Activated effector memory CD4-positive, alpha-beta T cell treated with anti-CD3 and anti-CD28 coated beads, Interleukin-2, amount 50 U/mL, for 16 hours (primary cell): ENCODE measurements at regions not wholly inside any gene's neighbourhood (a gene's known extent, or its start where the extent isn't known, plus 50 kb on each side); places are given as distances from the start of the nearest gene placed in this dataset.

Experiments used
- DNase-seq: peaks from one replicate; pipeline ENCODE4 v3.0.0-alpha.2; 2020

DNA sequence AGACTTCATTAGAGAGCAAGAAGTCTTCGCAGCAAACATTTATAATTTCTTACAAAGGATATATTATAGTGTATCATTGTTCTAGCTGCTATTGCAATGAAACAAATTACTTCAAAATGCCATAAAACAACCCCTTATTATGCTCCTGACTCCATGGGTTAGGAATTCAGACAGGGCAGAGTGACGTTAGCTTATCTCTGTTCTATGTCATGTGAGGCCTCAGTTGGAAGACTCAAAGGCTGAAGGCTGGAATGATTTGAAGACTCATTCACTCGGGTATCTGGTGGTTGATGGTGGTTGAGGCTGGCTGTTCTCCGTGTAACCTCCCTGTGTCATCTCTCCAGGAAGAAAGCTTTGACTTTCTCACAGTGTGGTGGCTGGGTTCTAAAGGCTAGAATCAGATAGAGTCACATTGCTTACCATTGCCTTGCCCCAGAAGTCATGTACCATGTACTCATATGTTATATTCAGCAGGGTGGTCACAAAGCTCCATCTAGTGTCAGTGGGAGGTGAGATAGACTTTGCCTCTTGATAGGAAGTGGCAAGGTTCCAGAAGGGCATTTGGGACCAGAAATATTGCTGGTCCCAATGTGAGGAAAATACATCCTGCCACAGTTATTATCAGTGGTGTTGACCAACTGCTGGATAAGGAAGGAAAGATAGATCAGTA is 226.9 kb downstream of the TMEM38B start:
- no peak for DNase-seq

GRCh38 chr9:105928416-105928815 is 234.1 kb downstream of the TMEM38B start:
- no peak for DNase-seq

- no peak for DNase-seq
These were observed 235.8 kb downstream of the TMEM38B start for GRCh38 chr9:105930011-105930627.

DNA sequence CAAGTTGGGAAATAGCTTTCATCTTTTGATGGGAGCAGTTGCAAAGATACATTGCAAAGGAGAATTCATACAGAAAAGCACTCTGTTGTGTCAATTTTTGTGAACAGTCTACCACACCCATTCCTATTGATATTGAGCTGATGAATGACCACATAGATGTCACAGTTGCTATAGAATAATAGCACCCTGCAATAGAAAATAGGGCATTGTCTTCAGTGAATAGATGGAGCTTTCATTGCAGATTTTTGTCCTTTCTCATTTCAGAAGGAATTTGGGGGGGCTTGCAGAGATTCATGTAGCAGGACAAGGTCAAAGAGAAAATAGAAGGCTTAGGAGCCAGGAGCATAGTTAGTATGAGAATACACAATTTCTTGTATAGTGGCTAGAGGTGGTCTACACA is 237.9 kb downstream of the TMEM38B start:
- DNase-seq = no peak

DNA sequence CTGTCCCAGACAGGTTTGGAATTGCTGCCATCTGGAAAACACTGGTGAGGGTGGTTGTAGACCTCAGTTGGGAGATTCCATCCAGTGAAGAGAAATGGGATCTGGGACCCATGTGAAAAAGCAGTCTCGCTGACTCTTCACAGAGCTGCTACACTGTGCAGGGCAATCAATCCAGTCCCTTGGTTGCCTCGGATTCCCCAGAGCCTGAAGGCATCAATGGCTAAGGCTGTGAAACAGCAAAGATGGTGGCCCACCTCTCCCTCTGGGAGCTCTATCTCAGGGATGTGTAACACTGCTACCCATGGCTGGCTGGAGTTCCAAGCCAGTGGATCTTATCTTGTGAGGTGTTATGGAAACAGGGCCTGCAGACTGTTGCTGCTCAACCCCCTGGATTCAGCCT is 256.1 kb downstream of the TMEM38B start:
- DNase-seq = no peak

DNA sequence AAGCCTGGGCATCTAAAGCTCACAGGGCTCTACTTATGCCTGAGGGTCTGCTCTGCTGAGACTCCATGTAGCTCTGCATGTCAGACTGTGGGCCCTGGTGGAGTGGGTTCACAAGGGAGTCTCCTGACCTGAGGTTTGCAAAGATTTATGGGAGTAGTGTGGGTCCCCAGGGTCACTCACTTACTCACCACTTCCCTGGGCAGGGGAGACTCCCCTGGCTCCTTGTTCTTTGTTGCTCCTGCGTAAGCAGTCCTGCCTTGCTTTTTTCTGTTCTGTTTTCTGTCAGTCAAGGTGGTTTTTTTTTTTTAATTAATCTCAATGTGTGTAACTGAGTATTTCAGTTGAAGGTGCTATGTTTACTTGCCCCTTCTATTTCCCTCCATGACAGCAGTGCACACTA is 256.6 kb downstream of the TMEM38B start:
- DNase-seq = no peak

DNA sequence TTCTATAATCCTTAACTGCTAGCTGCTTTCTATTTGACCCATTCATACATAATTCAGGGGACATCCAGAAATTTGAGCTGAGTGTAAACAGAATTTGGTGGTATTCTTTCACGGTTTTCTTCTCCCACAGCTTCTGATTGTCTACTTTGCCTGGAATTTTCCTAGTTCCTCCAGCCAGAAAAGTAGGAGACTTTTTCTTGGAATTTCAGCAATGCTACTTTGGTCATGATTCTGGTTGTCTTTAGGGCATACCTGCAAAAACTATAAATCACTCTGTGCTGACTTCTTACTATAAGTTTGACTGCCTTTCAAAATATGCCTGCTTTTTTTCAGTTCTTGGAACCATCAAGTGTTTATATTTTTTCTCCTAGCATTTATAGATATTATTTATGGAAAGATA is 260.2 kb downstream of the TMEM38B start:
- no peak for DNase-seq

GRCh38 chr9:105957830-105958229 is 263.5 kb downstream of the TMEM38B start:
- no peak for DNase-seq

DNA sequence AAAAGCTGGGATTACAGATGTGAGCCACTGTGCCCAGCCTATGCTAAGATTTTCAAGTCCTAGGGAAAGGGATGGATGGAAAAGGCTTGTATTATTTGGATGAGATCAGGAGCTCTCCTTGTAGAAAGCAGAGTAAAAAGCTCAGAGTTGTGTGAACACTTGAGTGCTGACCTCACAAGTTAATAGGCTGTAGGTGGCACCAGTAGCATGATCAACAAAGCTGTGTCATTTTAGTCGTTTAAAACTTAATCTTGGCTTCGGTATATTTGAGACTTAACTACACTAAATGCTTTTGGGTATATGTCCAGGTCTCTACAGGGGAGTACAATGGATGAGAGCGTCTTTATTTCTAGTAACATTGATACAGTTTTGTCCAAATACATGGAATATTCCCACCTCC is 264.2 kb downstream of the TMEM38B start:
- DNase-seq = no peak

GRCh38 chr9:105959531-105959930 is 265.2 kb downstream of the TMEM38B start:
- DNase-seq = no peak

DNA sequence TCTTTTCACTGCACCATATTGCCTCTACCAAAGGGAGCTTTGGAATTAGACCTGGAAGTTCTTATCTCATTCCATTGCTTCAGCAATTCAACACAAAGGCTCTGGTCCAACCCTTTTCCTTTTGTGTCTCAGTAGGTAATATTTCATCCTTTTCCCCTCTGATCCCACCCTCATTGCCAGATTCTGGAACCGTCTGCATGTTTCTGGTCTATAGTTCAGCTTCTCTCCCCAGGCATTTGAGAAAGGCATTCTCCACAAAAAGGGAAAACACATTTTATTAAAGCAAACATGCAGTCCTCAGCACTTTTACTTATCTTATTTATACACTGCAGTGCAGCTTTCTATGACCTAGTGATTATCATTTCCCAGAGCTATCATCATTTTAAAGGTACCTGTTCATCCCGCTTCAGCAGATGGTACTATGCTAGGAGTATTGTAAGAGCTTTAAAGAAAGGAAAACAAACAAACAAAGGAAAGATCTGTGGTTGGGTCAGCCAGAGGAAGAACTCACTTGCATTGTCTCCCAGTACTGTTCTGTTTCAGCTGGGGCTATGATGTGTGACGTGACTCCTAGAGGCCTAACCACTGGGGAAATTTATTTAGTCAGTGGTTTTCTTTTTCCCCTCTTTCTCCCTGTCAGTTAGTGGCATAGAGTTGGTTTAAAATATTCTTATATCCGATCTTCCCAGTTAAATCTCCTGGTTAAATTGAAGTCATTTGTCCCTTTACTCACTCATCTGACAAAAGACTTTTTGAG is 269.2 kb downstream of the TMEM38B start:
- DNase-seq = no peak

DNA sequence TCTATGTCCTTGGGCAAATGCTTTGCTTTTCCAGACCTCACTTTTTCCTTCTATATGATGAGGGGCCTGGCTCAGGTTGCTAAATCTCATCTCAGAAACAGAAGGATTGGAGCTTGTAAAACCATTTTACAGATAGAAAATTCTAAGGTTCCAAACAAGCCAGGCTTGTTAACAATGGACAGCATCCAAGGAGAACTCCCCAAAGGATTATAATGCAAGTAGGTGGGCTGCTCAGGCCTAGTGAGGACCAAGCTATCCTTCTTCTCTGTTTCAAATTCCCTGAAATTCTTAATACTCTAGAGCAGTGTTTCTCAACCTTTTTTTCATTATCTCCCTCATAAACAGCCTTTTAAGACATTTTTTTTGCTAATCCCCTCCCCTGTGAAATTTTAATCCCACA is 269.8 kb downstream of the TMEM38B start:
- DNase-seq = no peak

DNA sequence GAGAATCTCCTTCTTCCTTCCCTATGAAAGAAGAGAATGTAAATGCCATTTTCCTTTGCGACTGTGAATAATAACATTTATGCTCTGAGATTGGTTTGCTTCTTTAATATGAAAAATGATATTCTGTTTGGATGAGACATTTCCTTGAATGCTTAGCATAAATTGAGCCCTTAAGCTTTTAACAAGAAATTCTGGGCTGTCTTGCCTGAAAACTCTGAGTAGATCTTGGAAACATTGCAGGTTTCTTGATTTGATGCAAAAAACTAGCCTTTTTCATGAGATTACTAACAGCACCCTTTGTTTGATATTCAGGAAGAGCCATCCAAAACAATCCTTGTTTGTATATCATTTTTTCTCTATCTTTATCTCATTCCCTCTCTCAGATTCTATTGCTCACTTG is 272.5 kb downstream of the TMEM38B start:
- no peak for DNase-seq

- DNase-seq = no peak
These were observed 272.9 kb downstream of the TMEM38B start for GRCh38 chr9:105967248-105967647.

DNA sequence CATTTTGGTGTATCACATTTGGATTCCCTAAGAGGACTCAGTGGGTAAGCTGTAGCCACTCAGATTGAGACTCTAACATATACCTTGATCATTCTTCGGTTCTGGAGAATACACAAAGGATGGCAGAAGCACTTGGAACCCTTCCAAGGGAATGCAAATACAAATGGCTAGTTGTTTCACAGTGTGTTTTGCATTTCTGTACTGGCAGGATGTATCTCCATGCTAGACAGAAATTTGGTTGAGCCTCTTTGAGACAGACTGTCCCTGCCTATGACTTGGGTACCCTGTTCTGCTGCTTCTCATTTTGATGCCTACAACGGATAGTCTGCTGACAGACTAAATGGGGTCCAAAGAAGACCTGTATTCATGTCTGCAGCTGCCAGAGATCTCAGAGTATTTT is 273.5 kb downstream of the TMEM38B start:
- no peak for DNase-seq

DNA sequence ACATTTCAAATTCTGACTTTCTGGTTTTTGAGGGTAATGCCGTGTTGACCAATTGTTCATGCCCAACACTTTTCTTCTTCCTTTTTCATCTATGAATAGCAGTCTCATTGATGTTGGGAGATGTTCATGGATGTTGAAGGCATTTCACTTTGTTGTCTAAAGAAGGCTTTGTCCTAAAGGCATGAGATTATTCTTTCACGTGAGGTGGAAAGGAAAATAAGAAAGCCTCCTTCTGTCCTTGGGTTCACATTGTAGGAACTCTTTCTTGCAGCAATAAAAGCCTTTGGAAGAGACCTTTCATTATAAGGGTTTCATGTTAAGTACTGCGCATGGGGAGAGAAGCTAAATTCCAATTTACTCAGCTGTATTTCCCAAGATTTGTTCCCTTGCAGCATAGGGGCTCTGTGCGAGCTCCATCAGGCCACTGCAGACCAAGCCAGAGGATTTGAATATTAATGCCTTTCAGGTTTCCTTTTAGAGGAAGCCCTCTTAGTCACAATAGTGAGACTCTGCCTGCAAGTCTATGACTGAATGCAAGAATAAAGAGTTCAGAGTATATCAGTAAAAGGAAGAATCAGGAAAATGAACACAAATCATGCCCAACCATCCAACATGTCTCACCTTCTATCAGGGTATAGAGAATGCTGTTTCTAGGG is 274.6 kb downstream of the TMEM38B start:
- DNase-seq = no peak

DNA sequence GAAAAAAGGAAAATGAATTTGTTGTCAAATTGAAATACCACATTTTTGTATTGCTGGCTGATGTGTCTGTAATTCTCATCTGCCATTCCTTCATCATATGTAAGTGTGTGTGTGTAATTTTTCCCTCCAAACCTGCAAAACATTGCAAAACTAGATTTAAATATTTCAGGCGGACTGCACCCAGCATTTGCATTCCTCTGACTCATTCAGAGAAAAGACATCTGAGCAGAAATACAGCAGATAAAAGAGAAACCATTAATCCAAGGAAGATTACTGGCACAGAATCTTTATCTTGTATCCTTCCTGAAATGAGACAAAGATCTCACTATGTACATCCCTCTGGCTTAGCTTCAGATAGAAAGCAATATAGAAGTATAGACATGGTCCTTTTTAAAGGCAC is 275.3 kb downstream of the TMEM38B start:
- no peak for DNase-seq

DNA sequence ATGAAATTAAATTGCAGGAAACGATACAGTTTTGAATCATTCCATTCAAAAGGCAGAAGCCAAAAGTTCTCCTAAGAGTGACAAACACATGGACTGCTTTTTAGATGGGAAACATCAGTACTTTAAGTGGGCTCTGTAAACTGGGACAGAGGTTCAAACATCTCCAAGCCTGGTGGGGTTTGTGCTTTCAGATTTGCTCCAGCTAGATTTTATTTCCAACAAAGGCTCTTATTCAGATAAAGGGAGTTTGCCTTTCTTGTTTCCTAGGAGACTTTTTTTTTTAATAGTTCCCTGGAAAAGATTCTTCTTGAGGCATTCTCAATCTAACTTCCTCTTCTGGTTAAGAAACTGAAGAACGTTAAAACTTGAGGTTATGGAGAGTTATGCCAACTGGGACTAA is 277.6 kb downstream of the TMEM38B start:
- no peak for DNase-seq

DNA sequence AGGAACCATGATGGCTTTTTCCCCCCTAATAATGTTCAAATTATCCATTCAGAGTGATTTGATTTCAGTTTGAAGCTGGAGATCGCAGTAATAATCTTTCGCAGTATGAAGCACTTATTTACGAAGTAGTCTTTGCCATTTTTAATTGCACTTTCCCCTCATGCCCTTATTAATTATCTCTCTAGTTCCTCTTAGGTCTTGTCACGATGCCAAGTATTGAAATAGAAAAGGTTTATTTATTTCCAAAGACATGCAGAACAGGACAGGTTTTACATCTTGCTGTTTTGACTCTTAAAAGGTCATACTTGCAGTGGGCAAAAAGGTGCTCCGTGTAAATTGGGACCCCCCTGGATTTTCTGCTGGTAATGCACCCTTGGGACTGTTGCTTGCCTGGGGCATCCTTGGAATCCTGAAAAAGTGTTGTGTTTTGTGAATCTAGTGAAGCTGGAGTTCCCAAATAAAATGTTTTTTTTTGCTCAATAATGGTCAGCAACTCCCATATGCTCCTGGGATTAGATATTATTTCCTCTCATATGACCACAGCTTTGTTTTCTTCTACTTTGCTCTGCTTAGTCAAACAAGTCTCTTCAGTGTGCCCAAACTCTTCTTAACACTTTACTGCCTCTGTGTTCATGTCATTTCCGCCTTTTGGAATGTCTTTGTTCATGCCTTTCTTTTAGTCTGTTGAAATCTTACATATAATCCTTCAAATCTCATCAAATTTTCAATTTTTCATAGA is 278.3 kb downstream of the TMEM38B start:
- DNase-seq = no peak

- DNase-seq = no peak
These were observed 279.6 kb downstream of the TMEM38B start for GRCh38 chr9:105973951-105974351.

DNA sequence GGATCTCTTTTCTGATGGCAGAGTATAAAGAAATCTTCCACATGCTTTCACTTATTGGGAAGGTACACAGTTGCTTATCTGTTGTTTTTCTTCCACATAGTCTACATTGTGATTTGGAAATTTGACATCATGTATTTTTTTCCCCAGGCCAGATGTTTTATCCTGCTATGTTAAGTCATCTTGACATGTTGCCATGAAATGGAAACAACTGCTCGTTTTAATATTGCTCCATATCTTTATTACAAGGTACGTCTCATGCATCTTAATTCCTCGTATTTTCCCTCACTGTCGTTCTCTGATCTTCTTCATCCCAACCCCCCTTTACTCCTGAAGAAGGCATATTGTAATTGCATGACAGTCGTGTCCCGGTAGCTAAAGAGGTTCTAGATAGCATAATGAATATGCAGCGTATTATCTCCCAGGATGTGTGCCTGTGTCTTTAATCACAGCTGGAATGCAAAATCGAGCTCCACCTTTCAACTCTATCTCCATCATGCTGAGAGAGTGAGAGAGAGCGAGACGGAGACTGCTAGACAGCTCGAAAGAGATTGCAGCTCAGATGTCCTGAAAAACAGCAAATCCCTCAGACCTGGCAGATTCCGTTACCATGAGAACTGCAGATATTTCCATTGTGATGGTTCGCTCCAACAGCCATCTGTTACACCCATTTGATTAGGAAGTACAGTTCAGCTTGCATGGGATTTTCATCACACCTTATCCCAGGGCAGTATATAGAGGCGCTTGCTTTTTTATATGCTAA is 281.7 kb downstream of the TMEM38B start:
- DNase-seq = no peak

DNA sequence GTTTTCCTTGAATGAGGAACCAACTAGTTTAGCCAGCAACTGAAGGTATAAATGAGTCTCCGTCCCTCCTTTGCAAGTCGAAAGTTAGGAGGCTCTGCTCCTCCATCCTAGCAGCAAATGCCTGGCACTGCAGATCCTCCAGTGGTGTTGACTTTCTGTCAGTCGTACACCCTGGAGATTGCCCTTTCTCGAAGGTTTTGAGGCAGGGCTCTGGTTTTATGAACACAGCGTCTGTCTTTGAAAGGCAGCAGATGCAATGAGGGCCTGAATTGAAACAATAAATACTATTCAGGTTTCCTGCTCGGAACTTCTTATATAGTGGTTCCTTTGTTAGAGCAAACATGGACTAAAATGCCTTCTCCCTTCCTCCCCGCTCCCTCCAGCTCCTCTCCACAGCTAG is 284.0 kb downstream of the TMEM38B start:
- no peak for DNase-seq
